Kidney (tissue), 13 donors: ENCODE measurements at regions not wholly inside any gene's neighbourhood (a gene's known extent, or its start where the extent isn't known, plus 50 kb on each side); places are given as distances from the start of the nearest gene placed in this dataset.

Source experiments
- DNase-seq, 5 donors: peaks; one replicate each; pipeline ENCODE4 v3.0.0-alpha.2; 2013 to 2020
- FAIRE-seq: peaks from 2 replicates; lab custom pipeline; 2012; peaks lifted over from hg19 to GRCh38; lab: Jason Lieb, UNC
- H3K27ac ChIP-seq, 2 donors: one replicate each; pipeline ENCODE4 v1.7.0; 2013; ENCODE audit warnings: low read depth in 2 of 2, low read length in 2 of 2, inconsistent platforms in 1 of 2
- H3K27me3 ChIP-seq: one replicate; pipeline ENCODE4 v1.7.1; 2013; ENCODE audit warnings: low read length, inconsistent platforms; ENCODE audit not compliant: control insufficient read depth, insufficient read depth
- H3K36me3 ChIP-seq, 3 donors: one replicate each; pipeline versions ENCODE4 v1.7.0 to v1.7.1; 2013; ENCODE audit warnings: low read length in 3 of 3, control low read depth in 1 of 3, inconsistent platforms in 1 of 3; ENCODE audit not compliant: insufficient read depth in 3 of 3, control insufficient read depth in 2 of 3
- H3K4me1 ChIP-seq, 3 donors: one replicate each; pipeline versions ENCODE4 v1.7.0 to v1.7.1; 2013; ENCODE audit warnings: low read length in 3 of 3, inconsistent platforms in 1 of 3, low read depth in 1 of 3; ENCODE audit not compliant: control insufficient read depth in 2 of 3, insufficient read depth in 2 of 3
- H3K4me3 ChIP-seq, 3 donors: one replicate each; pipeline versions ENCODE4 v1.7.0 to v1.8.1; 2013; ENCODE audit warnings: low read length in 3 of 3, control low read depth in 1 of 3, inconsistent platforms in 1 of 3
- H3K9ac ChIP-seq, 3 donors: one replicate each; pipeline versions ENCODE4 v1.7.0 to v1.7.1; 2013; ENCODE audit warnings: low read length in 3 of 3, control low read depth in 1 of 3, inconsistent platforms in 1 of 3
- H3K9me3 ChIP-seq, 3 donors: one replicate each; pipeline versions ENCODE4 v1.7.0 to v1.7.1; 2013; ENCODE audit warnings: low read length in 3 of 3, control low read depth in 1 of 3, inconsistent platforms in 1 of 3; ENCODE audit not compliant: control insufficient read depth in 2 of 3, insufficient read depth in 1 of 3
- CTCF ChIP-seq: IDR thresholded peaks from 3 replicates; pipeline ENCODE4 v1.5.1; 2012; ENCODE audit warnings: mild to moderate bottlenecking, moderate library complexity, borderline replicate concordance; ENCODE audit not compliant: insufficient read depth; ENCODE audit errors: extremely low read depth
- intact Hi-C: fragments of 100-400 bp; cut with DNase I; formaldehyde crosslinking; loops from one replicate; pipeline ENCODE4 v1.11.1; 2022
- donor health status: control.
- donor health status: control.
- donor health status: control.
- donor health status: control.
- donor health status: control.
- donor health status: DM: yes; HTN: yes; CAD: no.
- donor health status: Normal renal cell carcinoma (clear cell type).

GRCh38 chr10:65496541-65496940 lies 1429.3 kb upstream of the LRRTM3 start:
- no peaks in the 10 kb centered on the region for H3K27me3 ChIP-seq
- H3K36me3 ChIP-seq: no peaks in the 10 kb centered on the region
- H3K4me1 ChIP-seq: no peaks in the 10 kb centered on the region
- intact Hi-C loops: no loop called here
- FAIRE-seq: no peak
- no peak overlapping the region for H3K27ac ChIP-seq
- no peak overlapping the region for H3K4me3 ChIP-seq
- no peak for TF ChIP-seq CTCF
- H3K9me3 ChIP-seq: no peaks in the 10 kb centered on the region
- no peak overlapping the region for H3K9ac ChIP-seq
- DNase-seq: no peak

GRCh38 chr10:65497837-65498236 lies 1428.0 kb upstream of the LRRTM3 start:
- Histone ChIP-seq H3K9ac (no peak overlapping the region), H3K9me3 (no peaks in the 10 kb centered on the region), H3K36me3 (no peaks in the 10 kb centered on the region), H3K27ac (no peak overlapping the region), H3K4me3 (no peak overlapping the region), H3K27me3 (no peaks in the 10 kb centered on the region), H3K4me1 (no peaks in the 10 kb centered on the region)
- intact Hi-C loops: no loop called here
- TF ChIP-seq CTCF: no peak
- no peak for FAIRE-seq
- DNase-seq: no peak

DNA sequence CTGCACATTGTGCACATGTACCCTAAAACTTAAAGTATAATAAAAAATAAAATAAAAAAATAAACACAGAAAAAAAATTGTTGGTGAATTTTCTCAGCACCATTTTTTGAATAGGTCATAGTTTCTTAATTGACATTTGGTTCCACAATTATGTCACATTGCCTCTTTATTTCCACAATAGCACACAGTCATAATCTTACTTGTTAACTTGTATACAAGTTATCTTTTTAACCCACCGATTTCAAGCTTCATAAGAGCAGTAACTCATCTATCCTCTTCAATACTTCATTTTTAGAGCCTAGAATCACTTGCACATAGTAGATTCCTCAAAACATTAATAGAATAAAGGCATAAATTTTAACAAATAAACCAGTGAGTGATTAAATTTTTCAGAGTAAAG lies 1425.1 kb upstream of the LRRTM3 start:
- no peak for FAIRE-seq
- intact Hi-C loops: no loop called here
- Histone ChIP-seq H3K27me3 (no peaks in the 10 kb centered on the region), H3K27ac (no peak overlapping the region), H3K4me1 (no peaks in the 10 kb centered on the region), H3K4me3 (no peak overlapping the region), H3K9me3 (no peaks in the 10 kb centered on the region), H3K9ac (no peak overlapping the region), H3K36me3 (no peaks in the 10 kb centered on the region)
- TF ChIP-seq CTCF: no peak
- no peak for DNase-seq

DNA sequence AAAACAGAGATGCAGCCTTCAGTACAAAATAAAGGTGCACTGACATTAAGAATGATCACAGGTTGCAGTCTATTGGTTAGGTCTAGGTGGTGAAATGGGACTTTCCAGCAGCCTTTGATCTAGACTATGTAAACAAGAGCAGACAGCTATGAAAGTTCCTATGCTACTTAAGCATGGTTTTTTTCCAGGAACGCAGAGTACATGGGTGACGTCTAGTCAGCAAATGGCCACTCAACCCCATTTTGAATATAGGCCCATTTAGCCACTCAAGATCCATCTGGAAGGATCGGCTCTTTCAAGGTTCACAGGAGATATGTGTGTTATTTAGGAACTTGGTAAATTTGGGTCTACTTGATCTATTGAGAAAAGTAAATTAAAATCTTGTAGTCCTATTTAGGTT lies 1424.6 kb upstream of the LRRTM3 start:
- no peak for FAIRE-seq
- Histone ChIP-seq H3K9me3 (no peaks in the 10 kb centered on the region), H3K27me3 (no peaks in the 10 kb centered on the region), H3K27ac (no peak overlapping the region), H3K4me1 (no peaks in the 10 kb centered on the region), H3K36me3 (no peaks in the 10 kb centered on the region), H3K4me3 (no peak overlapping the region), H3K9ac (no peak overlapping the region)
- no peak for DNase-seq
- intact Hi-C loops: no loop called here
- TF ChIP-seq CTCF: no peak
